GM18868 (cell line): ENCODE measurements at regions not wholly inside any gene's neighbourhood (a gene's known extent, or its start where the extent isn't known, plus 50 kb on each side); places are given as distances from the start of the nearest gene placed in this dataset.

ENCODE experiments used
- ATAC-seq: cut with Tn5 transposase; IDR thresholded peaks from one replicate; pipeline ENCODE4 v1.9.1; 2021; ENCODE audit warnings: mild to moderate bottlenecking, moderate library complexity; ENCODE audit not compliant: unreplicated experiment

DNA sequence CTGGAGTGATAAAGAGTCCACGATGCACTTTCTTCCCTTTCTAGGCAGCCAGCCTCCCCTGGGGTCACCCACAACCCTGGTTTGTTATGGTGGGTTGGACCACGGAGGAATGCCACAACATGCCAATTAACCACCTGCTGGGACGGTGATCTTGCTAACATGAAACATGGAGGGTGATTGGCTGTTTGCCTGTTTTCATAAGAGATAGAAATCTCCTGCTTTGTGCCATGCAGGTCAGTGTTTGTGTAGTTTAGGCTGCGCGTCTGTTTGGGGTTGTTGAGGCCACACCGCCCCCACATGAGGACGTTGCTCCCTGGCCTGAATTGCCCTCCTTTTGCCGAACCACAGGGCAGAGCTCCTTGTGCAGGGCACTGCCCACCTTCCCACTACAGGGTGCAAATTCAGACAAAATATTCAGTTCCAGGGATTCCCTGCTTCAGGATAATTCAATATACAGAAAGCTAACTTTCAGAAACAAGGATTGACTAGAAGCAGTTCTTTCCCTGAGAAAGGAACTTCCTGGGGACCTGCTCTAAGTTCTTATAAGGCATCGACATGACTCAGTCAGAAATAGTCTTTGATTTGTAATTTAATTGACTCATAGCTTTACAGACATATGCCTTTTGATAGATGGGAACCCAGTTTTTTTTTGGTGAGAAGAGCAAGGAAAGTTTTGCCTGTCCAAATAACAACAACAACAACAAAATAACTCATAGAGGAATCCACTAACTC is 427.6 kb downstream of the GADD45G start:
- no peak for ATAC-seq

DNA sequence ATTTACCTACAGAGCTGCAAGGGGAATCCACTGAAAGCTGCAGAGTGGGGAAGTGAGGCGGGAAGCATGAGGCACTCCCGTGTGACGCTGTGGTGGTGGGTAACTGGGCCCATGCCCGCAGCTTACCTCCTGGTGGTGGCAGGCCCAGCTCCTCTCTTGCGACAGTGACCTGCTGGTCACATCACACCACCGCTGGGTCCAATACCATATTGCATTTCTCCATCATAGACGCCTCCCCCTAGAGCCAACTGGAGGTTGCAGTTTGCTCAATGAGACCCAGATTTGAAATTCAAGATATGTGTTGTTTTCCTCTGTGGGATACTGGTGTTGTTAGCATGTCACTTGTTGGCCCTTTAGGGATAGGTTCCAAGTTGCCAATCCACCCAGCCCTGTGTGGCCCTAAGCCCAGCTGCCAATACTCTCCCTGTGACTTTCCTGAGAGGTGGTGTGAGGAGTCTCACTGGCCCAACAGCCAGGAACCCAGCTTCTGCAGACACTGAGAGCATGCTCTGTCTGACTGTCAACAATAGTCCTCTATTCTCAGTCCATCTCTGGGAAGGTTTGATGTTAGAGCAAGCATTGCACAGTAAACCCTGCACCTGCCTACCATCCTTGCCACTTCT is 428.3 kb downstream of the GADD45G start:
- no peak for ATAC-seq

DNA sequence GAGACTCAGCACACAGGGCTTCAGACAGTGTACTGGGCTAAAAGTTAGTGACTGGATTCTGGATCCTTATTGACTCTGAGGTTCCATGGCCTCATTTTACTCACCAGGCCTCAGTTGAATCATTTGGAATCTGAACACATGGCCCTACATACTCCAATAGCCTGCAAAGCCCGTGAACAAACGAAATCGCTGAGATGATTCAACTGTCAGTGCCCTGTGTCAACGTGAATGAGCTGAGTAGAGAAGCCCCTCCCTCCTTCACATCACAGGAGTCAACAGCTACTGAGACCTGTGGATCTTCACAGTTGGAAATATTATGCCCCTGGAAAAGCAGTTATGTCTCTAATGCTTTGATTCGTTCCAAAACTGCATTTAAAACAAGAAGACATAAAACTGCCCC is 429.3 kb downstream of the GADD45G start:
- no peak for ATAC-seq

DNA sequence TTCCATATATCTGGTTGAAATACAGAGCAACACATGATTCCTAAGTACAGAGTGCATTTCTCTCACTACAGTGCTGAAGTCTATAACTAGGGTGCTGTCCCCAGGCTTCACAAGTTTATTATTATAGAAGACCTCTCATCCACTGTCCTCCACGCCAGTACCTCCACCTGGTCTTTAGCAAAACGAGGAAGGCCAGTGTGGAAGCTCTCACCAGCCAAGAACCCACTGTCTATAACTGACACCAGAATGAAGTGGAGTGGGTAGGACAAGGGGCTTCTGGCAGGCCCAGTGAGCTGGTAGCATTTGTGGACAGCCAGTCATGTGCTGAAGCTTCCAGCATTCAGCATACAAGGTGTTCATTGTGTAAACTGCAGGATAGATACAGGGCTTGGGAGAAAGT is 430.7 kb downstream of the GADD45G start:
- no peak for ATAC-seq

DNA sequence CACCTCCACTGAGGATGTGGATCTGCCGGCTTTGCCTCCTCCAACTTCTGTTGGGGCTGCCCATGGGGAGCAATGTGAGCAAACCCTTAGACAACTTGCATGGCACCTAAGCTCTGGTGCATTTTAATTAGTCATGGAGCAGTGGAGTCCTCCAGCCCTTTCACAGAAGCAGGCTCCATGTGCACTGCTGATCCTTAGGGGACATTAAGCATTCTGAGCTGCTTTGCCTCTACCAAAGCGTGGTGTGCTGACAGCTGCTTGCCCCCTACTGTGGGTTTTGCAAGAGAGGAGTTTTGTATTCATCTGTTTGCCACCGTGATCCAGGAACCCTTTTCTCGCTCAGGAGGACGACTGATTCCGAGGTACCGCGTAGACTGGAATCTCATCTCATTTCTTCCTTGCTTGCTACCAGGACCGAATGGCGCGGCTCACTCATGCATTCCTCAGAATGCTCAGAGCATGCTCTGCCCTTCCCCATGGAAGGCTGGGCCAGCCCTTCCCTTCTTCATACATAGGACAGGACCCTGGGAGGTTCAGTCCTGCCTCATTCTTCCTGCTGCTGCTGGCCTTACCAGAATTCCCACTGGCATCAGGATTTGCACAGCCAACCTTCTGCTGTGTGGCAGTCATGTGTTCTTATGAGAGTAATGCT is 432.5 kb downstream of the GADD45G start:
- ATAC-seq, result no peak

DNA sequence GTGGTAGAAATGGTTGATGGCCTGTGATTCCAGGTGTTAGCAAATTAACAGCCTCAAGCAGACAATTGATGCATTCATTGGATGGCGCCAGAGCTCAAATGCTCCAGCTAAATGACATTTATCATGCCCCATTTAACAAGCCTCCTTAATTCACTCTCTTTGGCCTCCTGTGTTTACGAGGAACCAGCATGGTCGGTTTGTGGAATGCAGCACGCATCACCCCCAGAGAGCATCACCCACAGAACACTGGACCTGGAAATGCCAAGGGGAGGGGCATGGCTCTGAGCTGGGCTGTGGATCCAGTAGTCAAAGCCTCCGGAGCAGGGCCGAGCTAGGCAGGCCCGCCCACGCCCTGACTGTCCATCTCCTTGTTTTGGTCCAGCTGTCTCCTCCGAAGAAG is 434.0 kb downstream of the GADD45G start:
- ATAC-seq, result no peak

DNA sequence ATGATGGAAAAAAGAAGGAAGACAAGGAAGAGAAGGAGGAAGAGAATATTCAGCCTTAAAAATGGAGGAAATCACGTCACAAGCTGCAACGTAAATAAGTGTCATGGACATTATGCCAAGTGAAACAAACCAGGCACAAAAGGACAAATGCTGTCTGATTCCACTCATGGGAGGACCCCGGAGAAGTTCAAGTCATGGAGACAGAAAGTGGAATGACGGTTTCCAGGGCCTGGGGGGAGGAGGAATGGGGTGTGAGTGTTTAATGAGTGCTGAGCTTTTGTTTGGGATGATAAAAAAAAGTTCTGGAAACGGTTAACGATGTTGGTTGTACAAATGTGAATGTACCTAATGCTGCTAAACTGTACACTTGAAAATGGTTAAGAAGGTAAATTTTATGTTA is 439.5 kb downstream of the GADD45G start:
- no peak for ATAC-seq

DNA sequence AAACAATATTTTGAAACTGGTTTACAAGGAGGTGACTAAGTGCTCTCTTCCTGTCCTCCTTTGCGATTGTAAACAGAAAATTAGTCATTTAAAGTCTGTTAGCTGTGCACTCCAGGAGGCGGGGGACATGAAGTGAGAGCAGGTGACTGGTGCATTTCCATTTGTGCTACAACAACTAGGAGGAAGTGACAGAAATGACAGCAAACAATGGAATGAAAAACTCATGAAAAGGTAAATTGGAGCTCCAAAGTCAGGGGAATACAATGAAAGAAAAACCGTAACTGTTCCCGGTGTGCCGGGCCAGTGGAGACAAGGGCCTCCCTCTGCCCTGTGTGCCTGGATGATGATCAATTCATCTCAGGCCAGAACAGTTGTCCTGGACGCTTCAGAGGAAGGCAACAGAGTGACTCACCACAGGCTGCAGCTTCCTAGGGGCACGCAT is 439.9 kb downstream of the GADD45G start:
- no peak for ATAC-seq

DNA sequence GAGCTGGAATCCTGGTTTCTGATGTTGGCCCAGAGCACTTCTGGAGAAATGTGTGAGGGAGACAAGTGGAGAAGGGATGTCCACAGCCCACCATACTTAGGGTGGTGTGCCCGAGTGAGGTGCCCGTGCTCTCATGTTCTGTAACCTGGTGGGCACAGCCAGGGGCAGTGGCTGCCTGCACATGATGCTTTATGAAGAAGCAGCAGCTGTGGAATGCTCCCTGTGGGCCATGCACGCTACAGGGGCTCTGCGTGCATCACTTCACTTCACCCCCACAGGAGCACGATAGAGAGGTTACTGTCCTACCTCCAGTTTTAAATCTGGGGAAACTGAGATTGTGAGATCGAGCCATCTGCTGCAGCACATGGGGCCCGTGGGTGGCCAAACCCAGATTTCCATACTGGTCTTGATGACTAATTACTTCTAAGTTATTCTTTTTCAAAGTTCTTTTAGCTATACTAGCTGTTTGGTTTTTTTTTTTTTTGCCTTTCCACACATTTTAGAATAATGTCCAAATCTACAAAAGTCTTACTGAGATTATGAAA is 441.6 kb downstream of the GADD45G start:
- no peak for ATAC-seq

DNA sequence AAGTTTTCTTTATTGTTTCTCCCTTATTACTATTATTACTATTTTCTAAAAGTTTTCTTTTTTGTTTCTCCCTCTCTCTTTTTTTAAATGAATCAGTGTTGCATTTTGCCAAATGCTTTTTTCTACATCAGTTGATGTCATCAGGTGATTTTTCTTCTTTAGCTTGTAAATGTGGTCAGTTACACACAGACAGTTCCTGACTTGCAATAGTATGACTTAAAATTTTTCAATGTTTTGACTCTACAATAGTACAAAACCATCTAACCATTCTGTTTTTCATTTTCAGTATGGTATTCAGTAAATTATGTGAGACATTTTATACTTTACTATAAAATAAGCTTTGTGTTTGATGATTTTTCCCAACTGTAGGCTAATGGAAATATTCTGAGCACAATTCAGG is 443.0 kb downstream of the GADD45G start:
- ATAC-seq, result no peak

DNA sequence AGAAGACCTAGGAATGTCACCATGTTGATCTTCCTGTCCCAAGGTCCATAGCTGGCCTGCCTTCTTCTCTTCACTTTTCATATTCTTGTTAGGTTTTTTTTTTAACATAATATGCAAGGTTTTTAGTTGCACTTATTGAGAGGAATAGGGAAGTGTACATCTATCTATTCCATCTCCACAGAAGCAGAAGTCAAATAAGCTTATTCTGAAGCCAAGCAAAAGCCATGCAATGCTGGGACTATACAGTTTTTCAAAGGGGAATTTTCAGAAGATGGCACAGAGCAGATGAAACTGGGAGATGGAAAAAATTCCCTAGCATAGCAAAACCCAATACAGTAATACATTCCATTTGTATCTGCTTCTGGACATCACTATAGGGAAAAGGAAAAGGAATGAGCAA is 447.6 kb downstream of the GADD45G start:
- ATAC-seq, result no peak

DNA sequence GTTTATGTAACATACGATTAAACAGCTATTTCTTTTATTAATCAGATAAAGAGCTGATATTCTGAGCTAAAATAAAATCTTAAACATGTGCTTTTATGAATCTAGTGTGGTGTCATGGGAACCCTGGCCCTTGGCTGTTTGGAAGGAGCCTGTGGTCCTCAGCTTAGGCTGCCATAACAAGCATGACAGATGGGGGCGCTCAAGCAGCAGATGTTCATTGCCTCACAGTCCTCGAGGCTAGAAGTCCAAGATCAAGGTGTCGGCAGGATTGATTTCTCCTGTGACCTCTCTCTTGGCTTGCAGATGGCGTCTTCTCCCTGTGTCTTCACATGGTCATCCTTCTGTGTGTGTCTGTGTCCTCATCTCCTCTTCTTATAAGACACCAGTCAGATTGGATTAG is 448.2 kb downstream of the GADD45G start:
- ATAC-seq, result no peak

DNA sequence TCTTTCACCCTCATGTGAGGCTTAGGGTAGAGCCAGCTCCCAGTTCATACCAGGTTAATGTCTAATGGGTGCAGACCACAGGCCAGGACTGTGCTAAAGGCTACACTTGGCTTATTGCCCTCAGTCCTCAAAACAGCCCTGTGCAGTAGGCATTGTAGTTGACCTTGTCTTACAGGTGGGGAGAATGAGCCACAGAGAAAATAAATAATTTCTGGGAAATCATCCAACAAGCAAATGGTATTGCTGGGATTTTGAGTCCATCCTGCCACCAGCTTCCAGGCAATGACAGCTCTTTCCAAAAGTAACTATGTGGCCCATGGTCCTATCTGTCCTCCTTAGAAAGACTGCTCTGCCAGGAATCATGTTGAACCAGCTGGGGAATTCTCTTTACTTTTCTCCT is 450.0 kb downstream of the GADD45G start:
- ATAC-seq, result no peak

DNA sequence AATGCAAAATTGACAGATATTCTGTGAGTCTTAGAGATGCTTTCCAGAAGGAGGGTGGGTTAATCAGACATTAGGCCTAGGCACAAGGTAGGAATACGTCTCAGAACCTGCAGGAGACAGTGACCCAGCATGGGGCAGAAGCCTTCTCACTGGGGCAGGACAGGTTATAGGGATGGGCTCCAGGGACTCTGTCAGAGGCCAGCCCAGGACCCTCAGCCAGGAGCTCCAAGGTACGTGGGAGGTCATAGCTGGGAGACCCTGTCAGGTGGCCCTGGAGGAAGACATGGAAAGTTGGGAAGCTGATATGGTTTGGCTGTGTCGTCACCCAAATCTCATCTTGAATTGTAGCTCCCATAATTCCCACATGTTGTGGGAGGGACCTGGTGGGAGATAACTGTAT is 450.4 kb downstream of the GADD45G start:
- ATAC-seq, result no peak

DNA sequence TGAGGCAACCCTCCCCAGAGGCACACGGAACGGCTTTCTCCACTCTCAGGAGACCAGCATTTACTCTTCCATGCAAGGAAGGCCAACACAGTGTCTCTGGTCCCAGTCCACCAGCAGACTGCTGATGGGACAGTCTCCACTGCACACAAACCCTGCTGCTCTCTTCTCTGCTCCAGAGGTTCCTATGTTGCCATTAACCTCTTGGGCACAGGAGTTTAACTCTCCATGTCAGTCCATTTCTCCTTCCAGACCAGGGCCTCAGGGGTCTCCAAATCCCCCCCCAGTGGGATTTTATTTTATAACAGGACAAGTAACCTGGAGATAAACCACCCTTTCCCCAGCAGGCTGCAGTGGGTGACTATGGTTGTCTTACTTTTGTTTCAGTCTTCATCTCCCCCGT is 452.5 kb downstream of the GADD45G start:
- ATAC-seq, result no peak

DNA sequence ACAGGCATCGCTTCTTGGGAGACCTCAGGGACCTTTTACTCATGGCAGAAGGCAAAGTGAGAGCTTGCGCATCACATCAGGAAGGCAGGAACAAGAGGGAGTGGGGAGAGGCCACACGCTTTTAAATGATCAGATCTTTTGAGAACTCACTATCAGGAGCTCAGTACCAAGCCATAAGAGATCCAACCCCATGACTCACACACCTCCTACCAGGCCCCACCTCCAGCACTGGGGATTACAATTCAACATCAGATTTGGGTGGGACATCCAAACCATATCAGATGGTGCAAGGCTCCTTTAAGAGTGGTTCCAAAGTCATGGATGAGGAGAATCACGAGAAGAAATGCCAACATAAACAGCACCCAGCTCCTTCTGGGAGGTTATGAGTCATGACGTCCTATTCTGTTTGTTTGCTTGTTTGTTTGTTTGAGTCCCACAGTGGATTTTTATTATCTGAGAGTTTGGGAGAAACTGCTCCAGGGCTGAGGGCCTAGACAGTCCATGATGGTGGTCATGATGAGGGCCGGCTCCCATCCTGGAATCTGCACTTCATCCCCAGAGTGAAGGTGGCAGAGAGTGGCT is 453.5 kb downstream of the GADD45G start:
- no peak for ATAC-seq

DNA sequence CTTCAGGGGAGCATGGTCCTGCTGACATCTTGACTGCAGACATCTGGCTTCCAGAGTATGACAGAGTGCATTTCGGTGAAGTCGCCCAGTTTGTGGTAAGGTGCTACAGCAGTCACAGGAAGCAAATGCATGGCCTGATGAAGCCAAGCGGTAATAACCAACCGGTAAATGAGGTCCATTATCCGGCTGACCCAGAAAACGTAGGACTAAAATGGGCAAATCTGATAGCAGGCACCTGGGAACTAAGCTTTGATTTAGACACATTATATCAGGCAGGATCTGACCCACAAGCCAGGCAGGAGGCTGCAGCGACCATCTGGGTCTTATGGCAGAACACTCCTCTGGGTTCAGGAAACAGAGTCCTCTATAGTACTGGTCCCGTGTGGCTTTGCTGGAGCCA is 454.6 kb downstream of the GADD45G start:
- ATAC-seq, result no peak

DNA sequence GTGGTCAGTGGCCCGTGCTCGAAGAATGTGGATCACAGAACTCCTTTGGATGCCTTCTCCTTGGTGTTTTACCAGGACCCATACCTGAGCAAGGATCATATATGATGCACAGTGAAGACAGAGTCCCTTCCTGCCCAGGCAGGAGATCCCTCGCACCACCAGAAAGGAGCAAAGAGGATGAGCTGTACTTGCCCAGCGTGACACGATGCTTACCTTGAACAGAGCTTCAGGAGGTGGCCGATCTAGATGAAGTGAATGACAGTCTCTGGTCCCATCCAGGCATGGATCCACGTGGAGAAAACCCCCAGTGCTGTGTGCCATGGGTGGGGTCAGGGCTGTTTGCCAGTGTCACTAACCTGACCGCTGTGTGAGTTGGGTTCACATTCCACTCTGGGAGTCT is 455.4 kb downstream of the GADD45G start:
- ATAC-seq, result no peak

DNA sequence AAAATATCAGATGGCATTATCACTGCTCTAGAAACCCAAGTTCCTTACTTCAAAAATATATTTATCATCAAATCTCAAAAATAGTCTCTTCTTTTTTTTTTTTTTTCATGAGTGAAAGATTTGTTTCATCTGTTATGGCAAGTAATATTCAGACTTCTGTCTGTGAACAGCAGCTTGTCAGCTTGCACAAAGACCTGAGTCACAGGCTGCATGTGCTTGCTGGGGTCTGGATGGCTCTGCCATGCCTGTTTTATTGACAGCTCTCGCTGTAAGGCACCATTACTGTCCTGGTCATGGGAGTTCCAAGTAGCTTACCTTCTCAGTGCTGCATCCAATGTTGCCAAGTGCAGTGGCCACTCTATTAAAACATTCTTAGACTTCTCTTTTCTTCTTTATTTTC is 456.4 kb downstream of the GADD45G start:
- no peak for ATAC-seq

DNA sequence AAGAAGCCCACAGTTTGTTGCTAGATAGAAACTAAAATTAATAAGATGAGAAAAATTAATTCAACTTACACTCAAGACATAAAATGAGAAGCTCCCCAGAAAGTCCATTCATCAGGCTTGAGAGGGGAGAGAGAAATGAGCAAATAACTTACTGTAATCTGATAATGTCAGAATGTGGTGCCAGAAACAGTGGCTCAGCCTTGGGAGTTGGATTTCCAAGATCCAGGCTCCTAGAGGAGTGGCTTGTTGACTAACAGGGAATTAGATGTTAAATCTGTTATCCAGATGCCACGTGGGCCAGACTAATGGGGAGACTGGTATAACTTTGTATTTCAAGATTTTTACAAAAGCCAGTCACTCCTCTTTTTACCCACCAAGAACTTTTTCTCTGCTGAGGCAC is 458.2 kb downstream of the GADD45G start:
- ATAC-seq, result no peak

DNA sequence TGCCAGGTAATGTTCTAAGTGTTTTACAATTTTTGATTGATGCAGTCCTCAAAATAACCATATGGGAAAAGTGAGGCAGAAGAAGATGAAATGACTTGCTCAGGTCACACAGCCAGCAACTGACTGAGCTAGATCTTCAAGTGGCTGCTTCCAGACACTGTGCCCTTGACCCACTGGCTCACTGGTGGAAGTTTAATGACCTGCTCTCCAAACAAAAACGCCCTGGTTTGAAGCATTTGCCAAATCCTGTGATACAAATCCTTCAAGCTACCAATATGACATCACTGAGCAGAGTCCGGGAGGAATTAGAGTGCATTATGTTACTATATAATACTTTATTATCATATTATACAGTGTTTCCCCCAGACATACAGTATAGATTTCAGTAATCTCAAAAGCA is 459.4 kb downstream of the GADD45G start:
- no peak for ATAC-seq

DNA sequence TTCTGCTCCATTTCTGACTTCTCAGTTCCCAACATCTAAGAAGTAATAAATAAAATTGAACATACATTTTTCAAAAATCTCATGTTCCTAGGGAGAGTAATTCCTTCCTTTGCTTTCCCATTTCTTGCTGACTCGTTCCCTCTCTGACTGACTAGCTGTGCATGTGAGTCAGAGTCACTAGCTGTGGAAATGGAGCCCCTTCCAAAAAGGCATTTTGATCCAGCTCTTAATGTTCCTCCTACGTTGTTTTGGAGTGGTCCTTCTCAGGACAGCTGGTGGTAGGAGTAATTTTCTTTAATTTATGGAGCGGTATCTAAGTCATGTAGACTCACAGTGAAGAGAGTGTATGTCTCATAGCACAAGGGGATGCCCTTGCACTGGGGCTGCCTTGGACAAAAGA is 460.2 kb downstream of the GADD45G start:
- ATAC-seq, result no peak
